ENCODE measurements at regions not wholly inside any gene's neighbourhood (a gene's known extent, or its start where the extent isn't known, plus 50 kb on each side); places are given as distances from the start of the nearest gene placed in this dataset.

DNA sequence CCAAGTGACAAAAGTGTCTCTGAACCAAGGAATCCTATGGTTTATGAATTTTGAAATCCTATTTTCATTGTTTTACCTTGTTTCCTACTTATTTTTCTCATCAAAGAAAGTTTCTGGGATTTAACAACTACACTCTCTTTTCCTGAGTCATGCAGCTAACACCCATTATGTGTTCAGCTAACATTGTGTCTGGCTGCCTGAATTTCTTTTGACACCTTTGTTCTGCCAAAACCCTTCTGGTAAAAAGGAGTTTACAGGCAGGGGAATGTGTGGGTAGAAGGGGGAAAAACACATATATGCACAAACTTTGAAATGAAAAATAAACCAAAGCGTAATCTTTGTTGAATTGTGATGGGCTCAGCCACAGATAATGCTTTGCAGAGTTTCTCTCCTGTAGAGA, 146.2 kb downstream of the COX7C start:
- no peak for TF ChIP-seq POLR2AphosphoS5 (IDR thresholded peaks at IDR 0.05)
- TF ChIP-seq, protein P1, sequence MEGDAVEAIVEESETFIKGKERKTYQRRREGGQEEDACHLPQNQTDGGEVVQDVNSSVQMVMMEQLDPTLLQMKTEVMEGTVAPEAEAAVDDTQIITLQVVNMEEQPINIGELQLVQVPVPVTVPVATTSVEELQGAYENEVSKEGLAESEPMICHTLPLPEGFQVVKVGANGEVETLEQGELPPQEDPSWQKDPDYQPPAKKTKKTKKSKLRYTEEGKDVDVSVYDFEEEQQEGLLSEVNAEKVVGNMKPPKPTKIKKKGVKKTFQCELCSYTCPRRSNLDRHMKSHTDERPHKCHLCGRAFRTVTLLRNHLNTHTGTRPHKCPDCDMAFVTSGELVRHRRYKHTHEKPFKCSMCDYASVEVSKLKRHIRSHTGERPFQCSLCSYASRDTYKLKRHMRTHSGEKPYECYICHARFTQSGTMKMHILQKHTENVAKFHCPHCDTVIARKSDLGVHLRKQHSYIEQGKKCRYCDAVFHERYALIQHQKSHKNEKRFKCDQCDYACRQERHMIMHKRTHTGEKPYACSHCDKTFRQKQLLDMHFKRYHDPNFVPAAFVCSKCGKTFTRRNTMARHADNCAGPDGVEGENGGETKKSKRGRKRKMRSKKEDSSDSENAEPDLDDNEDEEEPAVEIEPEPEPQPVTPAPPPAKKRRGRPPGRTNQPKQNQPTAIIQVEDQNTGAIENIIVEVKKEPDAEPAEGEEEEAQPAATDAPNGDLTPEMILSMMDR (IDR thresholded peaks at IDR 0.05), result no peak
- no peak for TF ChIP-seq POLR2A (IDR thresholded peaks at IDR 0.05)
